OCI-LY1 (cell line): ENCODE measurements at regions not wholly inside any gene's neighbourhood (a gene's known extent, or its start where the extent isn't known, plus 50 kb on each side); places are given as distances from the start of the nearest gene placed in this dataset.

Experiments used
- H2AFZ ChIP-seq: fragments of 200-600 bp; sonication (generic), shearing (Covaris generic); 2 replicates; pipeline ENCODE4 v1.6.0; 2014; ENCODE audit warnings: antibody characterized with exemption, mild to moderate bottlenecking, low read length
- H3F3A ChIP-seq: fragments of 200-600 bp; sonication (generic), shearing (Covaris generic); 2 replicates; pipeline ENCODE4 v1.6.0; 2014; ENCODE audit warnings: mild to moderate bottlenecking, antibody characterized with exemption, low read length, moderate library complexity; ENCODE audit not compliant: insufficient read depth
- H3K27ac ChIP-seq: fragments of 200-600 bp; sonication (generic); 2 replicates; pipeline ENCODE4 v1.5.1; 2014; ENCODE audit warnings: low read length, mixed run types, mild to moderate bottlenecking, low read depth; ENCODE audit not compliant: poor library complexity, severe bottlenecking
- H3K27me3 ChIP-seq: fragments of 200-600 bp; sonication (generic); 2 replicates; pipeline ENCODE4 v1.6.0; 2014; ENCODE audit warnings: antibody characterized with exemption, mild to moderate bottlenecking, low read length, moderate library complexity; ENCODE audit not compliant: insufficient read depth
- H3K36me3 ChIP-seq: fragments of 200-600 bp; sonication (generic); 2 replicates; pipeline ENCODE4 v1.6.1; 2014; ENCODE audit warnings: mild to moderate bottlenecking, antibody characterized with exemption, low read length, moderate library complexity, mixed read lengths; ENCODE audit not compliant: insufficient read depth
- H3K4me1 ChIP-seq: fragments of 200-600 bp; sonication (generic); 2 replicates; pipeline ENCODE4 v1.5.1; 2014; ENCODE audit warnings: mild to moderate bottlenecking, low read length, moderate library complexity; ENCODE audit not compliant: insufficient read depth, severe bottlenecking
- H3K4me2 ChIP-seq: fragments of 200-600 bp; sonication (generic), shearing (Covaris generic); 2 replicates; pipeline ENCODE4 v1.6.1; 2014; ENCODE audit warnings: low read length
- H3K4me3 ChIP-seq: fragments of 200-600 bp; sonication (generic); 2 replicates; pipeline ENCODE4 v1.5.1; 2014; ENCODE audit warnings: low read length, low read depth, mild to moderate bottlenecking, mixed read lengths; ENCODE audit not compliant: poor library complexity, severe bottlenecking
- H3K79me2 ChIP-seq: fragments of 200-600 bp; shearing (Covaris generic); 2 replicates; pipeline ENCODE4 v1.6.1; 2016; ENCODE audit warnings: mixed run types, low read length, mixed read lengths; ENCODE audit not compliant: insufficient read depth
- H3K9ac ChIP-seq: fragments of 200-600 bp; sonication (generic), shearing (Covaris generic); 2 replicates; pipeline ENCODE4 v1.6.1; 2014; ENCODE audit warnings: mild to moderate bottlenecking, low read length, mixed read lengths
- H3K9me2 ChIP-seq: fragments of 200-600 bp; sonication (generic), shearing (Covaris generic); 2 replicates; pipeline ENCODE4 v1.6.1; 2014; ENCODE audit warnings: low read depth, mild to moderate bottlenecking, low read length, mixed read lengths
- H3K9me3 ChIP-seq: fragments of 200-600 bp; shearing (Covaris generic); 2 replicates; pipeline ENCODE4 v1.6.1; 2014; ENCODE audit warnings: low read length, mixed read lengths
- H4K20me1 ChIP-seq: fragments of 200-600 bp; sonication (generic), shearing (Covaris generic); 2 replicates; pipeline ENCODE4 v1.6.0; 2016; ENCODE audit warnings: mild to moderate bottlenecking, low read length; ENCODE audit not compliant: insufficient read depth
- EZH2 ChIP-seq: fragments of 200-600 bp; sonication (generic), shearing (Covaris generic); IDR thresholded peaks from 2 replicates; pipeline ENCODE4 v1.8.0; 2017; ENCODE audit warnings: borderline replicate concordance, mixed run types, mild to moderate bottlenecking, antibody characterized with exemption, low read length, moderate library complexity, mixed read lengths
- TF ChIP-seq, protein P1 (sequence below): fragments of 200-600 bp; sonication (generic), shearing (Covaris generic); IDR thresholded peaks from 2 replicates; pipeline ENCODE4 v1.5.1; 2017; ENCODE audit warnings: mild to moderate bottlenecking, antibody characterized with exemption, low read length, moderate library complexity, mixed read lengths

DNA sequence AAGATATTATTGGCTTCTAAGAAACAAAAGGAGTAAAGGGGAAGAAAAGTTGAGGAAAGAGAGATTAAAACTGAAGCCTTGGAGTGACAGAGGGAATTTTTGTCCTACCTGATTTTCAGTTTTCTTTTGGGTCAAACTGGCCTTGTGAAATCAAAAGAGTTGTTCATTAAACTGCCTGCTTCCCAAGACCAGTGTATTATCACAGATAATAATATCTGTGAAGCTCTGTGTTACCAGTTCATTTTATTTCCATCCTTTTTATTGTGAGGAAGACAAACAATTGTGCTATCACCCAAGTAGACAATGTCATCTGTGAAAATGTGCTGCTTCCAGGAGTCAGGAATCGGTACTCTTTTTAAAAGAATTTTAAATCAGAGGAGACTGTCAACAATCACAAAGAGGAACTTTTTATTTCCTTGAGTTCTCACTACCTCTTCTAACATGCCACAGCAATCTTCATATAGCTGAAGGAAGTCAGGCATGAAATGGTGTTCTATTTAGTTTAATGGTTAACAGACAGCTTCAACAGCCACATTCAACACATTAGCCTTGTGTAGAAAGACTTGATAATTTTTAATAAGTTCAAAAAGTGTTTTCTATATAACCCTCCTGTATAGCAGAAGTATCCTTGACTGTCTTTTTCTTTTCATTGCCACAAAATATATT, 554.8 kb downstream of the PIK3C3 start:
- Histone ChIP-seq H3K4me1 (no peaks in the 10 kb centered on the region), H4K20me1 (no peaks in the 10 kb centered on the region), H2AFZ (no peak overlapping the region), H3K79me2 (no peaks in the 10 kb centered on the region), H3K27me3 (no peaks in the 10 kb centered on the region), H3K9me2 (no peaks in the 10 kb centered on the region), H3F3A (no peaks in the 10 kb centered on the region), H3K4me3 (no peak overlapping the region), H3K36me3 (no peaks in the 10 kb centered on the region), H3K27ac (no peak overlapping the region), H3K9ac (no peak overlapping the region), H3K9me3 (no peaks in the 10 kb centered on the region), H3K4me2 (no peak overlapping the region)
- TF ChIP-seq, protein P1, sequence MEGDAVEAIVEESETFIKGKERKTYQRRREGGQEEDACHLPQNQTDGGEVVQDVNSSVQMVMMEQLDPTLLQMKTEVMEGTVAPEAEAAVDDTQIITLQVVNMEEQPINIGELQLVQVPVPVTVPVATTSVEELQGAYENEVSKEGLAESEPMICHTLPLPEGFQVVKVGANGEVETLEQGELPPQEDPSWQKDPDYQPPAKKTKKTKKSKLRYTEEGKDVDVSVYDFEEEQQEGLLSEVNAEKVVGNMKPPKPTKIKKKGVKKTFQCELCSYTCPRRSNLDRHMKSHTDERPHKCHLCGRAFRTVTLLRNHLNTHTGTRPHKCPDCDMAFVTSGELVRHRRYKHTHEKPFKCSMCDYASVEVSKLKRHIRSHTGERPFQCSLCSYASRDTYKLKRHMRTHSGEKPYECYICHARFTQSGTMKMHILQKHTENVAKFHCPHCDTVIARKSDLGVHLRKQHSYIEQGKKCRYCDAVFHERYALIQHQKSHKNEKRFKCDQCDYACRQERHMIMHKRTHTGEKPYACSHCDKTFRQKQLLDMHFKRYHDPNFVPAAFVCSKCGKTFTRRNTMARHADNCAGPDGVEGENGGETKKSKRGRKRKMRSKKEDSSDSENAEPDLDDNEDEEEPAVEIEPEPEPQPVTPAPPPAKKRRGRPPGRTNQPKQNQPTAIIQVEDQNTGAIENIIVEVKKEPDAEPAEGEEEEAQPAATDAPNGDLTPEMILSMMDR, result no peak
- no peak for TF ChIP-seq EZH2

DNA sequence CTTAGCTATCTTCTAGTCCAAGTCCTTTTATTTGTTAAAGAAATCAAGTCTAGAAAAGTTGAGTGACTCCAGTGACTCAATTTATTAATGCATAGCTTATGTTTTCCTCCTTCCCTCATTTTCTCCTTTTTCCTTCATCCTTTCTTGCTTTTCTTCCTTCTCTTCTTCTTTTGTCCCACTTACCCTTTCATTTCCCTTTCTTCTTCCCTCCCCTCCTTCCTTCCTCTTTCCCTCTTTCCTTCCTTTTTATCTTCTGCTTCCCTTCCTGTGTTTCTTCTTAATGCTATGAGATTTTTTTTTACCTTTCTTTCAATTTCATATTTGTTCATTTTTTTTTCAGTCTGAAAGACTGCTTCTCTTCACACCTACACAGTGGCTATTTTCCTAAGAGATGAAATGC, 555.5 kb downstream of the PIK3C3 start:
- Histone ChIP-seq H2AFZ (no peak overlapping the region), H3K4me2 (no peak overlapping the region), H3K4me3 (no peak overlapping the region), H3K9me3 (no peaks in the 10 kb centered on the region), H3K27me3 (no peaks in the 10 kb centered on the region), H3K9me2 (no peaks in the 10 kb centered on the region), H3K36me3 (no peaks in the 10 kb centered on the region), H3F3A (no peaks in the 10 kb centered on the region), H3K79me2 (no peaks in the 10 kb centered on the region), H3K4me1 (no peaks in the 10 kb centered on the region), H3K27ac (no peak overlapping the region), H4K20me1 (no peaks in the 10 kb centered on the region), H3K9ac (no peak overlapping the region)
- no peak for TF ChIP-seq EZH2
- TF ChIP-seq, protein P1, result no peak

DNA sequence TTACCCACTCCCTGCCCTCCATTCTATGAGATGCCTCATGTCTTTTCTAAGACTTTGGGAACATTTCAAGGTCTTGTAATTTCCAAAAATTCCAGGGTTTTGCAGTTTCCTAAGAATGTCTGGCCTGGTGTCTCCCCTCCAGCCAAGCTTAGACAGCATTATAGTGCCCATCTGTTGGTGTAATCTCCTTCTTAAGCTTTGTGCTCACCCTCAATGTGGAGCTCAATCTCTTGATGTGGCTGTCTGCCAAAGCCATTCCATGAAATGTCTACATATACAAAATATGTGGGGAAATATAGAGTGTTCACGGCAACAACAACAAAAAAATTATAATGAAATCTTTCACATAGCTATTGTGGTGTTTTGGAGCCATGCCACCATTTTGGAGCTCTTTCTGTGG, 558.4 kb downstream of the PIK3C3 start:
- H3K9ac ChIP-seq, result no peak overlapping the region
- H3K9me2 ChIP-seq, result no peaks in the 10 kb centered on the region
- no peak overlapping the region for H2AFZ ChIP-seq
- no peaks in the 10 kb centered on the region for H3K4me1 ChIP-seq
- no peak overlapping the region for H3K4me2 ChIP-seq
- no peaks in the 10 kb centered on the region for H3K9me3 ChIP-seq
- H3K4me3 ChIP-seq, result no peak overlapping the region
- H4K20me1 ChIP-seq, result no peaks in the 10 kb centered on the region
- H3K79me2 ChIP-seq, result no peaks in the 10 kb centered on the region
- TF ChIP-seq, protein P1, result no peak
- TF ChIP-seq EZH2, result no peak
- H3K36me3 ChIP-seq, result no peaks in the 10 kb centered on the region
- H3F3A ChIP-seq, result no peaks in the 10 kb centered on the region
- H3K27me3 ChIP-seq, result no peaks in the 10 kb centered on the region
- no peak overlapping the region for H3K27ac ChIP-seq
